ENCODE measurements at regions not wholly inside any gene's neighbourhood (a gene's known extent, or its start where the extent isn't known, plus 50 kb on each side); places are given as distances from the start of the nearest gene placed in this dataset.
A peak's percentile ranks its signal among the peaks of the same experiment; 100 is the strongest.
"Not testable (repeated sequence)": the region's sequence is repeated elsewhere in the genome, so short reads cannot be mapped to it uniquely, and the experiment has no call there.

- no peak for DNase-seq
Measured at GRCh38 chr17:56690441-56691291, 97.2 kb downstream of the NOG start.

DNA sequence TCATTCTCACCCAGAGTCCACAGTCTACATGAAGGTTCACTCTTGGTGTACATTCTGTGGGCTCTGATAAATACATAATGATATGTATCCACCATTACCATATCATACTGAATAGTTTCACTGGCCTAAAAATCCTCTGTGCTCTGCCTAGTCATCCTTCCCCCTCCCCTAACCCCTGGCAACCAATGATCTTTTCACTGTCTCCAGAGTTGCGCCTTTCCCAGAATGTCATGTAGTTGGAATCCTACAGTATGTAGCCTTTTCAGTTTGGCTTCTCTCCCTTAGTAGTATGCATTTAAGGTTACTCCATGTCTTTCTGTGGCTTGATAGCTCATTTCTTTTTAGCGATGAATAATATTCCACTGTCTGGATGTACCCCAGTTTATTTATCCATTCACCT lies 101.3 kb downstream of the NOG start:
- DNase-seq: no peak

DNA sequence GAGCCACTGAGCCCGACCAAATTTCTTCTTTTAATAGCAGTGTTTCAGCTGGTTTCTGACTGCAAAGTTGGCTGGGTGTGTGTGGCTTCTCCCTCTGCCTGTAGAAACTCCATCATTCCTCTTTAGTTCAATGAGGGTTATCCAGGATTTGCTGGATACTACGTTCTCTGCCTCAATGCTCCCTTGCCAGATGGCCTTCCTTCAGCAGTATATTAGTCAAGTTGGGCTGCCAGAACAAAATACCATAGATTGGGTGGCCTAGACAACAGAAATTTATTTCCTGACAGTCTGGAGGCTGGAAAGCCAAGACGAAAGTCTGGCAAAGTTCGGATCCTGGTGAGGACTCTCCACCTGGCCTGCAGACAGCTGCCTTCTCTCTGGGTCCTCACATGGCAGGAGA lies 103.7 kb downstream of the NOG start:
- DNase-seq: no peak

- DNase-seq: no peak
Measured at GRCh38 chr17:56699186-56699894, 105.8 kb downstream of the NOG start.

GRCh38 chr17:56700919-56701420 lies 107.5 kb downstream of the NOG start:
- DNase-seq: no peak

GRCh38 chr17:56707312-56708219 lies 114.1 kb downstream of the NOG start:
- DNase-seq: no peak

DNA sequence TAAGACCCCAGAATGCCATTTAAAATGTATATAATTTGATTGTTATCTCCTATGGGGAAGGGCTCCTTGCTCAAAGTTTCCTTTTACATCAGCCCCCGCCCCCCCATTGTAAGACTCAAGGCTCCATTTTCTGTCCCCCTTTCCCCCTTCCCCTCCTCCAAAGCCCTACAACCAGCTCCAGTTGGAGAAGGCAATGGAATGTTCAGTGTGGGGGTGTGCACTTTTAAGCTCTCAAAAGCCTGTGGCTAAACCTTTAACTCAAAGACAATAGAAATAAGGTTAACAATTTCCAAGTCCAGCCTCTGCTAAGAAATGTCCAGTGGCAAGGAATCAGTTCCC lies 114.7 kb downstream of the NOG start:
- no peak for DNase-seq

DNA sequence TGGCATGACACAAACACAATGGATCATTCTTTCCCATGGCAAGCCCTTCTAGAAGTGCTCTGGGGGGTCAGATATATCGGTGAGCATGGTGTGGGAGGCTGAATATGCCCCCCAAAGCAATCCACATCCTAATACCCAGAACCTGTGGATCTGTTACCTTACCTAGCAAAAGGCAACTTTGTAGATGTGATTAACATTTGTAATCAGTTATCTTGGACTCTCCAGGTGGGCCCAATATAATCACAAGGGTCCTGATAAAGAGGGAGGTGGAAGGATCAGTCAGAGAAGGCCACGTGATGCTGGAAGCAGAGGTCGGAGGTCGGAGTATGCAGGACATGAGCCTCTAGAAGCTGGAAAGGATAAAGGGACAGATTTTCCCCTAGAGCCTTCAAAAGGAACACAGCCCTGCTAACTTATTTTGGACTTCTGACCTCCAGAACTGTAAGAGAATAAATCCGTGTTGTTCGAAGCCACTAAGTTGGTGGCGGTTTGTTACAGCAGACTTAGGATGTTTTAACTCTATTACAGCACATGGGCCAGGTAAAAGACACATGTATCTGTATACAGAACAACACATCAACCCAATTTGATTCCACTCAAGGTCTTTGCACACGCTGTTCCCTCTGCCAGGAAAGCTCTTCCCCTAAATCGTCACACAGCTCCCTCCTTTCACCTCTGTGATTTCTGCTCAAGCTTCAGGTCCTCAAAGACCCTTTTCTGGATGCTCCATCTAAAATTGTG lies 115.3 kb downstream of the NOG start:
- no peak for DNase-seq

- DNase-seq: no peak
Measured at GRCh38 chr17:56710986-56711385, 117.5 kb downstream of the NOG start.

DNA sequence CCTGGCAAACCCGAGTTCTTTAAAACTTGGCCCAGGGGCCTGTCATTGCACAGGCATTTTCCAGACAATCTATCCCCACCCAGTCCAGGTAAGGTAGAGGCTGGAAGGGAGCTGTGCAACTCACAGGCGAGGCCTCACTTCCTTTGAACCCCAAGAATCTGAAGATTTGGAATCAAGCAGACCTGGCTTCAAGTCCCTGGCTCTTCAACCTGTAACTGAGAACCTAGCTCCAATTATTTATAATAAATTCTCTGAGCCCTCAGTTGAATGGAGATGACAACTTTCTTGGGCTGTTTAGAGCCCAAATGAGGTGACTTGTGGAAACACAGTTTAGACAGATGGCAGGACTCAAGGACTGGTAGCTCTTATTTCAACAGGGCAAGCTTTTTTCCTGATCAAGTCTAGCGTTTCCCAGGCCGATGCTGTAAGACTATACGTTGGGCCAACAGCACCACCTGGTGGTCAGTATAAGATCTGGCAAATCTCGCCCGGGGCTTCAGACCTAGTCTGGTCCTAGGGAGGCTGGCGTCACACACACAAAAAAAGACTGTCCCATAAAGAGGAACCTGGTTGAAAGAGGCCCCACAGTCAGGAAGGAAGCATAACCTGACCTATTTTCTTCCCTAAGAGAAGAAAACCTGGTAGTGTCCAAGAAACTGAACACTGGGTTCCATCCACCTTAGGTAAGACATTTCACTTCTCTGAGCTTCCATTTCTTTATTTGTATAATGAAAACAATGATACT lies 117.9 kb downstream of the C17orf67 start:
- DNase-seq: peak; percentile 82

DNA sequence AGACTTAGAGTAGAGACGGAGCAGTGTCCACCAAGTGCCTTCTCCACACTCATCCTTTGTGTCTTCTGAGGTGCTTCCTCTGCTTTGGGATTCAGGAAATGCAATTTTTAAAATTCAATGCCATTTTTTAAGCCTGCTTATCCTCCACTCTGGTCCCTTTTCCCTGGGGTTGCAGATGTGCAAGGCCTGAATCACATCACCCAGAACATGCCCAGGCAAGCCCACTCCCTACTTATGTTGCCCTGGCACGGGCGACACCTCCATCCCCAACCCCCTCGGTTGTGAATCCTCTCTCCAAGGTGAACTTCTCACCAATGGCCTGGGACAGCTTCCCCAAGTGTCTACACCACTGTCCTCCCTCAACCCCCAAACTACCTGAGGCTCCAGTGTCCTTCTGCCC lies 116.2 kb downstream of the C17orf67 start:
- no peak for DNase-seq

DNA sequence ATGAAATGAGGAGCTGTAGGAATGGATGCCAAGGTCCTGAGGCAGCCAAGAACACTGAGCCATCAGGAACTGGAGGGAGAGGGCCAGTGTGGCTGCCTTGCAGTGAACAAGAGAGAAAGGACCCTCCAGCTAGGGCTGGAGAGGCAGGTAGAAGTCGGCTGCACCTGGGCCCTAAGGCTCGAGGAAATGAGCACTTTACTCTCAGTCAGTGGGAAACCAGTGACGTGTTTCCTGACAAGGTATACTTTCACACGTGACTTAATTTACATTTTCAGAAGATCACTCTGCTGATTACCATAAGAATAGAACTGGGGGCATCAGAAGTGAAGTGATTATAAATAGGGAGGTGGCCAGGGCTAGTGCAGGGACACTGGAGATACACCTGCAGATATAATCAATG lies 115.2 kb downstream of the C17orf67 start:
- DNase-seq: no peak

DNA sequence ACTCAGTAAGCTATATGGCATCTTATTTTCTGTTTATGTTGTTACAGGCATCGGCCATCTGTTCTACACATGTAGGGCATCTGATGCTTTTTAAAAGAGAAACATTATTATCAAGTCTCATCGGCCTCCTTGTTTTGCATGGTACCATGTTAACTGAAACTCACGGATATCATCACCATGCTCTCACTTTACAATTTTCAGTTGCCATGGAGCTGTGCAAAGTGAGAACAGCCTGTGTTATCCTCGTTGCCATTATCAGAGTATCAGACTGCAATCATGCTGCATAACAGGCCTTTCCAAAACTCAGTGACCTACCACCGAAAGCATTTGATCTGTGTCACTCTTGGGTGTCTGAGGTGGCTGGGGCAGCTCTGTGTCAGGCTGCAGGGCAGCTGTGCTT lies 110.3 kb downstream of the C17orf67 start:
- DNase-seq: no peak

GRCh38 chr17:56724664-56725063 lies 109.1 kb downstream of the C17orf67 start:
- no peak for DNase-seq

DNA sequence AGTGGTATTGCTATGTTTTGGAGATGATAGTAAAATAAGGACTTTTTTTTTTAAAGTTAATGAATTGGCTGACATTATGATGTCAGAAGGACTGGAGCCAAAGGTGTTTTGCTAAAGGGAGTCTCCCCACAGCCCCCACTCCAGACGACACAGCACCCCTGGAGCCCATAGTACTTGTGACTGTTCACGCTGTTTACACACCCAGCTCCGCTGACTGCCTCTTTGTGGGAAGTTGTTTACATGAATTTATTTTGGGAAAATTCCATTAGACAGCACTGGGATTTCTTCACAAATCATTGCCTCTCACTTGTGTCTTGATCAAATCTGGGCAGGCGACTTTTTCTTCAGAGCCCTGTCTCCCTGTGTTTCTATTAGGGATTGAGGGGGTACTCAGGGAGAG lies 108.6 kb downstream of the C17orf67 start:
- no peak for DNase-seq

GRCh38 chr17:56727876-56728617 lies 105.7 kb downstream of the C17orf67 start:
- no peak for DNase-seq

GRCh38 chr17:56731096-56731495 lies 102.6 kb downstream of the C17orf67 start:
- DNase-seq: not testable (repeated sequence)

DNA sequence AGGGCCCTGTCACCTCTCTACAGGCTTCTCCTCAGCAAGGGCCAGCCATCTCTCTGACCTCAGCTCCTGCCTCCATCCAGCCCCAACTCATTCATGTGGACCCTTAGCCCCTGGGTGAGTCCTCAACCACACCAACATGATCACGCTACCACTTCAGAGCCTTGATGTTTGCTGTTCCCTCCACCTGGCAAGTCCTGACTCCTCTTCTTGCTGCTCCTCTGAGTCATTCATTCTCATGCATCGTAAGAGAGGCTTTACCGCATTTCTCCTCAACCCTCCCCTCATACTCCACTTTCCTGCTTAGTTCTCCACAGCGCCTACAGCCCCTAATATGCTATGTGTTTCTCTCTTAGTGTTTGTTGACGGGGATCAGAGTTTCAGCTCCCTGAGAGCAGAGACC lies 99.9 kb downstream of the C17orf67 start:
- no peak for DNase-seq

- no peak for DNase-seq
Measured at GRCh38 chr17:56735842-56736241, 97.9 kb downstream of the C17orf67 start.
